Rectal smooth muscle tissue (tissue), 1 donor: ENCODE measurements at regions not wholly inside any gene's neighbourhood (a gene's known extent, or its start where the extent isn't known, plus 50 kb on each side); places are given as distances from the start of the nearest gene placed in this dataset.
"Not testable (repeated sequence)": the region's sequence is repeated elsewhere in the genome, so short reads cannot be mapped to it uniquely, and the experiment has no call there.

Experiments
- H3K27ac ChIP-seq: one replicate; pipeline ENCODE4 v1.7.0; 2013; ENCODE audit warnings: low read depth, low read length, inconsistent platforms
- H3K27me3 ChIP-seq: one replicate; pipeline ENCODE4 v1.7.0; 2013; ENCODE audit warnings: low read length; ENCODE audit not compliant: control insufficient read depth, insufficient read depth
- H3K36me3 ChIP-seq: one replicate; pipeline ENCODE4 v1.7.0; 2013; ENCODE audit warnings: low read length; ENCODE audit not compliant: control insufficient read depth, insufficient read depth
- H3K4me1 ChIP-seq: one replicate; pipeline ENCODE4 v1.7.0; 2013; ENCODE audit warnings: low read length; ENCODE audit not compliant: control insufficient read depth, insufficient read depth
- H3K4me3 ChIP-seq: one replicate; pipeline ENCODE4 v1.7.0; 2013; ENCODE audit warnings: low read length
- H3K9ac ChIP-seq: one replicate; pipeline ENCODE4 v1.7.0; 2013; ENCODE audit warnings: low read length

GRCh38 chr5:92222449-92222848 is 839.3 kb upstream of the ARRDC3 start:
- H3K4me3 ChIP-seq, result no peak overlapping the region
- no peak overlapping the region for H3K9ac ChIP-seq
- H3K4me1 ChIP-seq, result no peaks in the 10 kb centered on the region
- no peak overlapping the region for H3K27ac ChIP-seq
- no peaks in the 10 kb centered on the region for H3K36me3 ChIP-seq
- no peaks in the 10 kb centered on the region for H3K27me3 ChIP-seq

- not testable (repeated sequence) for H3K9ac ChIP-seq, H3K4me1 ChIP-seq, H3K27ac ChIP-seq, H3K27me3 ChIP-seq, H3K4me3 ChIP-seq, H3K36me3 ChIP-seq
Measured at GRCh38 chr5:92216852-92217251, 833.7 kb upstream of the ARRDC3 start.

- Histone ChIP-seq H3K4me1 (no peaks in the 10 kb centered on the region), H3K4me3 (no peak overlapping the region), H3K9ac (no peak overlapping the region), H3K27me3 (no peaks in the 10 kb centered on the region), H3K27ac (no peak overlapping the region), H3K36me3 (no peaks in the 10 kb centered on the region)
Measured at GRCh38 chr5:92215116-92215515, 832.0 kb upstream of the ARRDC3 start.

GRCh38 chr5:92208265-92208664 is 825.1 kb upstream of the ARRDC3 start:
- no peaks in the 10 kb centered on the region for H3K4me1 ChIP-seq

GRCh38 chr5:92207151-92207550 is 824.0 kb upstream of the ARRDC3 start:
- H3K27ac ChIP-seq, result no peak overlapping the region
- no peak overlapping the region for H3K4me3 ChIP-seq

More at GRCh38 chr5:92208265-92208664, 825.1 kb upstream of the ARRDC3 start:
- Histone ChIP-seq H3K4me3 (no peak overlapping the region), H3K27me3 (no peaks in the 10 kb centered on the region), H3K9ac (no peak overlapping the region), H3K27ac (no peak overlapping the region), H3K36me3 (no peaks in the 10 kb centered on the region)

DNA sequence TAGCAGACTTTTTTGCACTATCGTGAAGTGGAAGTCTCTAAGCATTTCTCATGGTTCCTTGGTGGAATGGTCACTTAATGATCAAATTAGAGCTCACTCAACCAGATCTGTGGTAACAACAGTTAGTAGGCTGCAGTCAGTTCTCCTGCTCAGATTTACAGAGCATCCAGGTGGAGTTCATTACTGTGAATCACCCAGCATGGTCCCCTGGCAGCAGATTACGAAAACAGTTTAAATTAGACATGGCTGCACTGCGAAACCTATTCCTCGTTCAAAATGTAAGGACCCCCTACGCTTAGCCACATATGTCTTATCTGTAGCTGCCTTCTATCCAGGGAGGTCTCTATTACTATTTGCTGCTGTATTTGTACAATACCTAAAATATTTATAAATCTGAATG is 823.6 kb upstream of the ARRDC3 start:
- Histone ChIP-seq H3K27me3 (no peaks in the 10 kb centered on the region), H3K4me1 (no peaks in the 10 kb centered on the region), H3K4me3 (no peak overlapping the region), H3K27ac (no peak overlapping the region), H3K36me3 (no peaks in the 10 kb centered on the region), H3K9ac (no peak overlapping the region)

More at GRCh38 chr5:92207151-92207550, 824.0 kb upstream of the ARRDC3 start:
- H3K9ac ChIP-seq, result no peak overlapping the region
- H3K27me3 ChIP-seq, result no peaks in the 10 kb centered on the region
- no peaks in the 10 kb centered on the region for H3K36me3 ChIP-seq
- H3K4me1 ChIP-seq, result no peaks in the 10 kb centered on the region

DNA sequence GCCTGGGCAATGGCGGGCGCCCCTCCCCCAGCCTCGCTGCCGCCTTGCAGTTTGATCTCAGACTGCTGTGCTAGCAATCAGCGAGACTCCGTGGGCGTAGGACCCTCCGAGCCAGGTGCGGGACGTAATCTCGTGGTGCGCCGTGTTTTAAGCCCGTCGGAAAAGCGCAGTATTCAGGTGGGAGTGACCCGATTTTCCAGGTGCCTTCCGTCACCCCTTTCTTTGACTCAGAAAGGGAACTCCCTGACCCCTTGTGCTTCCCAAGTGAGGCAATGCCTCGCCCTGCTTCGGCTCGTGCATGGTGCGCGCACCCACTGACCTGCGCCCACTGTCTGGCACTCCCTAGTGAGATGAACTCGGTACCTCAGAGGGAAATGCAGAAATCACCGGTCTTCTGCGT is 815.9 kb upstream of the ARRDC3 start:
- H3K4me1 ChIP-seq, H3K27ac ChIP-seq, H3K9ac ChIP-seq, H3K4me3 ChIP-seq, H3K36me3 ChIP-seq, H3K27me3 ChIP-seq: not testable (repeated sequence)

GRCh38 chr5:92181656-92182055 is 798.5 kb upstream of the ARRDC3 start:
- H3K27ac ChIP-seq, result no peak overlapping the region
- no peaks in the 10 kb centered on the region for H3K36me3 ChIP-seq
- H3K4me3 ChIP-seq, result no peak overlapping the region
- H3K4me1 ChIP-seq, result no peaks in the 10 kb centered on the region
- no peak overlapping the region for H3K9ac ChIP-seq
- H3K27me3 ChIP-seq, result no peaks in the 10 kb centered on the region

DNA sequence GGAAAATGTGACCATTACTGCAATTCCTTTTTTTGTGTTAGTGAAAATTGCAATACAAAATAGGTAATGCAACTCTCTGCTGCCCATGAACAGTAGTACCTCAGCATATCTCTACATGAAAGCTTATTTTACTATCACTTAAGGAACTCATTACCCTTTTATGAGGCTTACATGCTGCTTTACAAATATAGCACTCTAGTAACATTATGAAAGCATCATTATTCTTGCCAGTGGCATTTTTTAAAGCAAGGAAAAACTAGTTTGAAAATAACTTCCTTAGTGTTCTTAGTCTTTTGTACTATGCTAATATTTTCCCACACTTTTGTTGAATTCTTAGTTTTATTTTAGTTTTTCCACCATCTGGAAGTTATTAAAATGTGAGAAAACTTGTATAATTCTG is 797.3 kb upstream of the ARRDC3 start:
- Histone ChIP-seq H3K4me1 (no peaks in the 10 kb centered on the region), H3K4me3 (no peak overlapping the region), H3K27me3 (no peaks in the 10 kb centered on the region), H3K9ac (no peak overlapping the region), H3K27ac (no peak overlapping the region), H3K36me3 (no peaks in the 10 kb centered on the region)

GRCh38 chr5:92179651-92180050 is 796.5 kb upstream of the ARRDC3 start:
- Histone ChIP-seq H3K27ac (no peak overlapping the region), H3K36me3 (no peaks in the 10 kb centered on the region), H3K9ac (no peak overlapping the region), H3K4me1 (no peaks in the 10 kb centered on the region), H3K4me3 (no peak overlapping the region), H3K27me3 (no peaks in the 10 kb centered on the region)

DNA sequence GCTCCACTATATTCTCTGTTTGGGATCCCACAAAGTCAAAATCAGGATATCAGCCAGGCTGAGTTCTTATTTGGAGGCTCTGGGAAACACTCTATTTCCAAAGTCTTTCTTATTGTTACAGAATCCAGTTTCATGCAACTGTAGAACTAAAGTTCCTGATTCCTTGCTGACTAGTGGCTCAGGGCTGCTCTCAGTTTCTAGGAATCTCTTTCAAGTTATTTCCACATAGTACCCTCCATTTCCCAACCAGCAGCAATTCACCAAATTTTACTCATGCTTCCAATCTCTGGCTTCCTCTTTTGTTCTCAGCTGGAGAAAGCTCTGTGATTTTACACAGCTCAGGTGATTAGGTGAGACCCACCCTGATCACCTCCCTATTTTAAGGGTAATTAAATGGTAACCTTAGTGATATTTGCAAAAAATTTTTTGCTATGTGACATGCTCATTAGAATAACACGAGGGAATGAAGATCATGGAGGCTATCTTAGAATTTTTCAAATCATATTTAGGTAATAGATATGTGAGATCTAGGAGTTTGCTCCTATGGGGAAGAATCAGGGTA is 794.9 kb upstream of the ARRDC3 start:
- H3K9ac ChIP-seq, result no peak overlapping the region
- no peaks in the 10 kb centered on the region for H3K27me3 ChIP-seq
- H3K36me3 ChIP-seq, result no peaks in the 10 kb centered on the region
- H3K4me1 ChIP-seq, result no peaks in the 10 kb centered on the region
- H3K27ac ChIP-seq, result no peak overlapping the region
- no peak overlapping the region for H3K4me3 ChIP-seq

- Histone ChIP-seq H3K27ac (no peak overlapping the region), H3K4me1 (no peaks in the 10 kb centered on the region), H3K9ac (no peak overlapping the region), H3K4me3 (no peak overlapping the region), H3K27me3 (no peaks in the 10 kb centered on the region), H3K36me3 (no peaks in the 10 kb centered on the region)
Measured at GRCh38 chr5:92163906-92164305, 780.8 kb upstream of the ARRDC3 start.

- Histone ChIP-seq H3K4me1 (no peaks in the 10 kb centered on the region), H3K9ac (no peak overlapping the region), H3K4me3 (no peak overlapping the region), H3K27me3 (no peaks in the 10 kb centered on the region), H3K36me3 (no peaks in the 10 kb centered on the region), H3K27ac (no peak overlapping the region)
Measured at GRCh38 chr5:92147798-92148197, 764.7 kb upstream of the ARRDC3 start.
